H1 (cell line): ENCODE measurements at regions not wholly inside any gene's neighbourhood (a gene's known extent, or its start where the extent isn't known, plus 50 kb on each side); places are given as distances from the start of the nearest gene placed in this dataset.

Experiments used
- CTCF ChIA-PET: fragments of 300-600 bp; sonication (Branson Sonifier 250); formaldehyde crosslinking; loops from one replicate; lab custom pipeline; 2021; ENCODE audit not compliant: partially characterized antibody; lab: Charles Lee
- POLR2A ChIA-PET: fragments of 300-600 bp; sonication (Branson Sonifier 250); formaldehyde crosslinking; loops from one replicate; lab custom pipeline; 2021; ENCODE audit warnings: inconsistent platforms; ENCODE audit not compliant: partially characterized antibody; lab: Charles Lee
- DNase-seq, 2 experiments: peaks; one replicate each; pipeline versions ENCODE4 v3.0.0 to v3.0.0-alpha.2; 2010 to 2022; ENCODE audit warnings: low spot score in 2 of 2, low read depth in 1 of 2, mixed read lengths in 1 of 2
- FAIRE-seq: peaks from 2 replicates; lab custom pipeline; 2011; peaks lifted over from hg19 to GRCh38; lab: Jason Lieb, UNC
- H2AFZ ChIP-seq: 2 replicates; pipeline ENCODE4 v1.8.1; 2012; ENCODE audit warnings: low read length, inconsistent platforms
- H2AK5ac ChIP-seq: 2 replicates; pipeline ENCODE4 v1.6.1; 2013; ENCODE audit warnings: low read depth, low read length
- H2BK120ac ChIP-seq: replicated peaks from 2 replicates; pipeline ENCODE3; 2013; ENCODE audit warnings: low read depth, low read length, inconsistent platforms
- H2BK12ac ChIP-seq: 2 replicates; pipeline ENCODE4 v1.6.1; 2013; ENCODE audit warnings: low read depth, low read length
- H2BK15ac ChIP-seq: 2 replicates; pipeline ENCODE4 v1.6.1; 2013; ENCODE audit warnings: low read length
- H2BK20ac ChIP-seq: 2 replicates; pipeline ENCODE4 v1.6.1; 2013; ENCODE audit warnings: low read length
- H2BK5ac ChIP-seq: 2 replicates; pipeline ENCODE4 v1.6.1; 2013; ENCODE audit warnings: low read depth, low read length
- H3K14ac ChIP-seq: 2 replicates; pipeline ENCODE4 v1.6.1; 2013; ENCODE audit warnings: inconsistent platforms; ENCODE audit not compliant: insufficient read length
- H3K18ac ChIP-seq: 2 replicates; pipeline ENCODE4 v1.6.1; 2013; ENCODE audit warnings: low read length; ENCODE audit errors: extremely low read depth
- H3K23ac ChIP-seq: 2 replicates; pipeline ENCODE4 v1.6.1; 2013; ENCODE audit warnings: inconsistent platforms; ENCODE audit not compliant: insufficient read length
- H3K23me2 ChIP-seq: 2 replicates; pipeline ENCODE4 v1.6.1; 2013; ENCODE audit warnings: low read depth, low read length
- H3K27ac ChIP-seq: 2 replicates; pipeline ENCODE4 v1.6.1; 2011; ENCODE audit warnings: low read depth, low read length, inconsistent platforms
- H3K27me3 ChIP-seq, 4 experiments: replicated peaks in 1 of 4; 1 replicate in 1 of 4; 2 replicates in 3 of 4; pipeline versions ENCODE4 v1.6.1 to v1.8.1; 2011 to 2013; ENCODE audit warnings: low read length in 3 of 4, mild to moderate bottlenecking in 3 of 4, inconsistent platforms in 2 of 4, mixed read lengths in 2 of 4, moderate library complexity in 1 of 4; ENCODE audit not compliant: control insufficient read depth in 3 of 4, insufficient read depth in 3 of 4; ENCODE audit errors: extremely low read depth in 1 of 4
- H3K36me3 ChIP-seq, 4 experiments: 2 replicates each; pipeline versions ENCODE4 v1.6.1 to v1.8.1; 2011 to 2013; ENCODE audit warnings: mild to moderate bottlenecking in 4 of 4, low read length in 3 of 4, moderate library complexity in 2 of 4, control low read depth in 1 of 4, inconsistent platforms in 1 of 4; ENCODE audit not compliant: insufficient read depth in 4 of 4, control insufficient read depth in 2 of 4
- H3K4ac ChIP-seq: replicated peaks from 2 replicates; pipeline ENCODE3; 2013; ENCODE audit warnings: low read length, low read depth, mixed read lengths, inconsistent platforms; ENCODE audit not compliant: insufficient read length
- H3K4me1 ChIP-seq, 4 experiments: replicated peaks in 1 of 4; 1 replicate in 1 of 4; 2 replicates in 3 of 4; pipeline versions ENCODE4 v1.6.1 to v1.8.1; 2011 to 2013; ENCODE audit warnings: low read length in 3 of 4, inconsistent platforms in 2 of 4, mixed read lengths in 1 of 4; ENCODE audit not compliant: insufficient read depth in 4 of 4, control insufficient read depth in 3 of 4
- H3K4me2 ChIP-seq, 2 experiments: 2 replicates each; pipeline versions ENCODE4 v1.6.1 to v1.8.1; 2011 to 2013; ENCODE audit warnings: low read depth in 2 of 2, low read length in 2 of 2, control low read depth in 1 of 2, inconsistent platforms in 1 of 2, mild to moderate bottlenecking in 1 of 2; ENCODE audit not compliant: insufficient read depth in 1 of 2
- H3K4me3 ChIP-seq, 4 experiments: fragments of 200-600, 300-600 bp in 1 of 4; sonication (generic), shearing (Covaris generic), sonication (Bioruptor Twin) in 1 of 4; 2 replicates each; pipeline versions ENCODE4 v1.5.1 to v1.8.1; 2011 to 2016; ENCODE audit warnings: low read length in 4 of 4, low read depth in 3 of 4, control low read depth in 2 of 4, inconsistent platforms in 2 of 4, mild to moderate bottlenecking in 2 of 4, mixed read lengths in 1 of 4, moderate library complexity in 1 of 4; ENCODE audit not compliant: insufficient read depth in 2 of 4; ENCODE audit errors: extremely low read depth in 1 of 4
- H3K56ac ChIP-seq: replicated peaks from 2 replicates; pipeline ENCODE3; 2013; ENCODE audit warnings: low read depth, mild to moderate bottlenecking, mixed read lengths, low read length, inconsistent platforms; ENCODE audit not compliant: insufficient read length
- H3K79me1 ChIP-seq: 2 replicates; pipeline ENCODE4 v1.6.1; 2013; ENCODE audit warnings: low read depth, low read length, control low read depth
- H3K79me2 ChIP-seq, 2 experiments: 2 replicates each; pipeline versions ENCODE4 v1.6.1 to v1.8.1; 2012 to 2013; ENCODE audit warnings: low read length in 2 of 2, mild to moderate bottlenecking in 2 of 2, inconsistent platforms in 1 of 2; ENCODE audit not compliant: insufficient read depth in 2 of 2, control insufficient read depth in 1 of 2
- H3K9ac ChIP-seq, 4 experiments: replicated peaks in 1 of 4; 1 replicate in 1 of 4; 2 replicates in 3 of 4; pipeline versions ENCODE4 v1.6.1 to v1.8.1; 2011 to 2013; ENCODE audit warnings: low read depth in 3 of 4, low read length in 3 of 4, control low read depth in 2 of 4, mild to moderate bottlenecking in 2 of 4, moderate library complexity in 2 of 4, inconsistent platforms in 1 of 4; ENCODE audit errors: extremely low read depth in 1 of 4
- H3K9me3 ChIP-seq, 2 experiments: 2 replicates each; pipeline versions ENCODE4 v1.6.1 to v1.8.1; 2012 to 2013; ENCODE audit warnings: mild to moderate bottlenecking in 2 of 2, moderate library complexity in 2 of 2, control low read depth in 1 of 2, inconsistent platforms in 1 of 2, low read depth in 1 of 2, low read length in 1 of 2, mixed read lengths in 1 of 2; ENCODE audit not compliant: insufficient read depth in 2 of 2
- H4K20me1 ChIP-seq, 2 experiments: replicated peaks in 1 of 2; 2 replicates each; pipeline versions ENCODE3 to v1.8.1; 2011 to 2013; ENCODE audit warnings: inconsistent platforms in 2 of 2, low read length in 2 of 2, mild to moderate bottlenecking in 1 of 2; ENCODE audit not compliant: insufficient read depth in 2 of 2, control insufficient read depth in 1 of 2
- H4K5ac ChIP-seq: 2 replicates; pipeline ENCODE4 v1.6.1; 2013; ENCODE audit warnings: low read length, low read depth, mixed read lengths, inconsistent platforms; ENCODE audit not compliant: insufficient read length
- H4K8ac ChIP-seq: 2 replicates; pipeline ENCODE4 v1.8.0; 2013; ENCODE audit warnings: mild to moderate bottlenecking, moderate library complexity, low read length, inconsistent platforms; ENCODE audit not compliant: insufficient read depth; ENCODE audit errors: extremely low read depth
- H4K91ac ChIP-seq: replicated peaks from 2 replicates; pipeline ENCODE3; 2013; ENCODE audit warnings: low read length, mixed read lengths, inconsistent platforms; ENCODE audit not compliant: insufficient read length
- PHF8 ChIP-seq: fragments of 200-600 bp; sonication (generic); conservative IDR thresholded peaks from 2 replicates; pipeline ENCODE4 v1.7.1; 2012; ENCODE audit warnings: low read depth, mild to moderate bottlenecking, inconsistent platforms, low read length, moderate library complexity
- RNF2 ChIP-seq: fragments of 200-900, 300-1000 bp; sonication (generic); IDR thresholded peaks from 2 replicates; pipeline ENCODE4 v1.7.1; 2016; ENCODE audit warnings: borderline replicate concordance, low read depth, mild to moderate bottlenecking, antibody characterized with exemption, low read length; ENCODE audit not compliant: poor library complexity, severe bottlenecking; ENCODE audit errors: missing control alignments
- SAP30 ChIP-seq: fragments of 300-600 bp; sonication (generic); IDR thresholded peaks from 2 replicates; pipeline ENCODE4 v1.7.1; 2012; ENCODE audit warnings: low read length, moderate library complexity, mild to moderate bottlenecking, inconsistent platforms; ENCODE audit not compliant: insufficient read depth, insufficient replicate concordance
- SP2 ChIP-seq: IDR thresholded peaks from 2 replicates; pipeline ENCODE4 v1.6.1; 2012; ENCODE audit warnings: mild to moderate bottlenecking, low read length, inconsistent platforms
- WGBS, 2 experiments: shearing (Covaris generic) in 1 of 2; methylation state at CpG; one replicate each; pipeline versions ENCODE4 v1.1.6 to v1.1.7; 2013 to 2015; ENCODE audit warnings: low lambda C conversion rate in 2 of 2, mixed read lengths in 2 of 2, inconsistent platforms in 1 of 2, low coverage in 1 of 2, missing lambda C conversion rate in 1 of 2; ENCODE audit not compliant: insufficient replicate concordance in 2 of 2, insufficient coverage in 1 of 2, insufficient read length in 1 of 2; ENCODE audit errors: extremely low coverage in 1 of 2, missing lambda C conversion rate in 1 of 2; 5-methylcytosine and 5-hydroxymethylcytosine counted together

DNA sequence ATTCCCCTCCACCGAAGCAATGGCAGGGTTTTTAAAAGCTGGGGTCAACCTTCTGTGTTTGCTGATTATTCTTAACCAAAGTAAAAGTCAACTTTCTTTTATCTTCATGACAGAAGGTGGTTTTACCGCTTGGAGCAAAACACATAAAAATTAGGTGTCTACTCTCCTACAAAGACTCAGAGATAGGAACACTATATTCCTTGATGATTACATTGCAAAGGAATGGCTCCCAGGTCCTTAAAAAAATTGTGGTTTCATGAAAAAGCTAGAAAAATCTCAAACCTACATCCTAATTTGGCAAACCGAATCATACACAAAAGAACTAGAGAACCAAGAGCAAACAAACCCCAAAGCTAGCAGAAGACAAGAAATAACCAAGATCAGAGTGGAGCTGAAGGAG is 760.4 kb upstream of the PCDH20 start:
- FAIRE-seq, result no peak
- H2AFZ ChIP-seq, result no peak overlapping the region
- no peak for TF ChIP-seq PHF8
- no peak for TF ChIP-seq SP2
- TF ChIP-seq SAP30, result no peak
- no peak for TF ChIP-seq RNF2

More for the DNA sequence above, 760.4 kb upstream of the PCDH20 start:
- Histone ChIP-seq H3K4me1 (peaks cover 0 to 3% (median 0%) of the 10 kb centered on the region in 4 experiments; a peak in 1 of 7 replicates), H2BK5ac (no peak overlapping the region), H3K79me1 (no peaks in the 10 kb centered on the region), H3K23me2 (no peaks in the 10 kb centered on the region), H3K14ac (no peak overlapping the region), H3K56ac (no peak overlapping the region), H2BK15ac (no peak overlapping the region), H3K9me3 (no peaks in the 10 kb centered on the region), H3K9ac (no peak overlapping the region), H2BK12ac (no peak overlapping the region), H4K91ac (no peak overlapping the region), H2BK20ac (no peak overlapping the region), H3K4me2 (no peak overlapping the region), H3K18ac (no peak overlapping the region), H4K20me1 (no peaks in the 10 kb centered on the region), H3K27me3 (no peaks in the 10 kb centered on the region), H3K79me2 (no peaks in the 10 kb centered on the region), H3K23ac (no peak overlapping the region), H3K36me3 (no peaks in the 10 kb centered on the region), H3K4ac (no peak overlapping the region), H4K5ac (no peak overlapping the region), H4K8ac (no peak overlapping the region), H3K4me3 (no peak overlapping the region), H2AK5ac (no peak overlapping the region), H3K27ac (no peak overlapping the region), H2BK120ac (no peak overlapping the region)
- POLR2A ChIA-PET, result interaction anchor here (0.7 kb wide), 1 partner anchor 49 kb away, joined by 3 read pairs; no protein-coding TSS in a partner anchor
- CTCF ChIA-PET, result interaction anchor here (0.6 kb wide), 1 partner anchor 167 kb away, joined by 4 read pairs; no protein-coding TSS in a partner anchor
- 94% methylated on average over 3 of the region's 3 CpGs; no CpG with 5 or more reads in 1 of the 2 experiments for WGBS, 2 experiments
- DNase-seq, result no peak
